HG02588 (cell line): ENCODE measurements at regions not wholly inside any gene's neighbourhood (a gene's known extent, or its start where the extent isn't known, plus 50 kb on each side); places are given as distances from the start of the nearest gene placed in this dataset.

Experiments used
- ATAC-seq: cut with Tn5 transposase; IDR thresholded peaks from one replicate; pipeline ENCODE4 v1.9.1; 2021; ENCODE audit warnings: mild to moderate bottlenecking, moderate library complexity; ENCODE audit not compliant: unreplicated experiment

DNA sequence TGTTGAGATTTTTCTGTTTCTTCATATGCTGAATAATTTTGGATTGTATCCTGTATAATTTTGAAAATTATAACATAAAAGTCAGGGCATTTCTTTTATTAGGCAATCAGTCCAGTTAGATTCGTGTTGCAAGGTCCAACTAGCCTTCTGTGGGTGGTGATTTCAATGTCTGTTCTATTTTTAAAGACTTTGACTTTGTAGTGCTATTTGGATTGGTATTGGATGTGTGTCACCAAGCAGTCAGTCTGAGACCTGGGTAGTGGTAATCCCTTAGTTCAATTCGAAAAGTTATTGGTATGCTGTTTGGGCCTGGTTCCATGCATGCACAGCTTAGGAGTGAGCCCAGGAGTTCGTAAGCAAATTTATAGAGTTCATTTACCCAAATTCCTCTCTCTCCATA is 82.2 kb downstream of the EPDR1 start:
- ATAC-seq = no peak

DNA sequence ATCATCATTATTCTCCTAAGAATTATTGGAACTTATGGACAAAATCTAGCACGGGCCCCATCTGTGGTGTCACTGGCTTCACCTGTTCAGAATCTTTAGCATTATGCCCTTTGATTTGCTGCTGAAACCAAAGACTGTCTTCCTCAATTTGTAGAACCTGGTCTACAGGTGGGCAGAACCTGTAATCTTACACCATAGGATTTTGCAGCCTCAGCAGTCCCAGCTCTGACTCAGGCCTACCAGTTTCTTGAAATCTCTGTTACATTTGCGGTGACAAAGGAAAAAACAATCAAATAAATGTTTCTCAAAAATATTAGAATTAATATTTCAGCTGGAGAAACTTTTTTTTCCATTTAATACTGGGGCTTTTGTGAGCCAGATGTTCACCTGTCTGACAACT is 86.1 kb downstream of the EPDR1 start:
- ATAC-seq = no peak

DNA sequence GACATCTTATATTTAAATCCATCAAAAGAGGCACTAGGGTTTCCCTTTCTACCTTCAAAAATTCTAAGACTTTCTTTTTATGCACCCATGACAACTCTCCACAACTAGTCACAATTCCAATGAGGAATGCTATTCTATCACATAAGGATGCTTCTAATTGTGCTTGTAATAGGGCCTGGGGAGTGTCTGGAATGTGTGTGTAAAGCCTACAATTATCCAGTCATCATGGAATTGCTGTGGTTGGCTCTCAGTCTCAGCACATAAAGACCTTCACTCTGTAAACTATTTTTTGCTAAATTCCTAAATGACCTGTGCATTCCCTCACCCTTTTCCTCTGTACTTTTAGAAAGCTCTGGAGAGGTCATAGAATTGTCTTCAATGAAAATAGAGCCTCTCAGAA is 86.7 kb downstream of the EPDR1 start:
- ATAC-seq = no peak

DNA sequence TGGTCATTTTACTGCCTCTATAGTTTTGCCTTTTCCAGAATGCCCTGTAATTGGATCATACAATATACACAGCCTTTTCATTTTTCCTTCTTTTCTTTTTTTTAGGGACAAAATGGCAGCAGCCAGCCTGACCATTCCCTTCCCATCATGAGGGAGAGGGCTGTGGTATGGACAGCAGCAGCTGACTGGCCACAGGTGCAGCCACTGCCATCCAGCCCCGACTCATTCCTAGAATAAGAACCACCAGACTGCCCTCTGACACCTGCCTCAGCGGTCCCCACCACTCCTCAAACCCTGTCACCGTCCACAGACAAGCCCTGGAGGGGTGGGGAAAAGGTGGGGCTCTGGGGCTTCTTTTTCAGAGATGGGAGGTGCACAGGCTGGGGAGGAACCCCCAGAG is 92.8 kb downstream of the EPDR1 start:
- ATAC-seq = no peak

DNA sequence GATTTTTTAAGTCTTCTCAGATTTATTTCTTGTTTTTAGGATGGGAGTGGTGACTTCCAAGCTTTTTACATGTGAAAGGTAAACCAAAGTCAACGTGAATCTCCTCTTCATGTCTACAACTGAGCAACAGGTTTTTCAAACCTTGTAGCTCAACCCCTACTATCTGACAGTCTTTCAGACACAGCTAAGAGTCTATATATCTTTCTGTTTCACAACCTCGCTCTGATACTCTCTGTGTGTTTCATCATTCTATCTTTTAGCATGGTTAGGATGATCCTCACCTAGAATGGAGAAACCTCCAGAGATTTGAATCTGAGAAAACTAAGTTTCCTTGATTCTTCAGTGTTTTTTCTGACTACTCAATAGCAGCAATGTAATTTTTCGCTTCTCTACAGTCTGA is 96.1 kb downstream of the EPDR1 start:
- ATAC-seq = no peak

DNA sequence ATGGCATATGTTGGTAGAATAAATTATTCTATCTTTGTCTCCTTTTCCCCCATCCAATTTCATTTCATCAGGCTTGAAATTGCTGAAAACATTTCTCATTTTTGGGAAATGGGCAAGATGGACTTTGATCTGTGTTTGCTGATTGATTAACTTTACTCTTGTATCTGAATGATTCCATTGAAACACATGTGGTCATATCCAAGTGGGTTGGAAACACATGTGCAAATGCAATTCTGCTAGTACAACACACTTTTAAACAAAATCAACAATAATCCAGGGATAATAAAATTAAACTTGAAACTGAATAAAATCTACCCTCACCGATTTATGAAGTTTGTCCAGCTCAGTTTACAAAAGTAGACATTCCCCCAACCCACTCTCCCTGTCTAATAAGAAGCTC is 96.9 kb downstream of the EPDR1 start:
- ATAC-seq = no peak

DNA sequence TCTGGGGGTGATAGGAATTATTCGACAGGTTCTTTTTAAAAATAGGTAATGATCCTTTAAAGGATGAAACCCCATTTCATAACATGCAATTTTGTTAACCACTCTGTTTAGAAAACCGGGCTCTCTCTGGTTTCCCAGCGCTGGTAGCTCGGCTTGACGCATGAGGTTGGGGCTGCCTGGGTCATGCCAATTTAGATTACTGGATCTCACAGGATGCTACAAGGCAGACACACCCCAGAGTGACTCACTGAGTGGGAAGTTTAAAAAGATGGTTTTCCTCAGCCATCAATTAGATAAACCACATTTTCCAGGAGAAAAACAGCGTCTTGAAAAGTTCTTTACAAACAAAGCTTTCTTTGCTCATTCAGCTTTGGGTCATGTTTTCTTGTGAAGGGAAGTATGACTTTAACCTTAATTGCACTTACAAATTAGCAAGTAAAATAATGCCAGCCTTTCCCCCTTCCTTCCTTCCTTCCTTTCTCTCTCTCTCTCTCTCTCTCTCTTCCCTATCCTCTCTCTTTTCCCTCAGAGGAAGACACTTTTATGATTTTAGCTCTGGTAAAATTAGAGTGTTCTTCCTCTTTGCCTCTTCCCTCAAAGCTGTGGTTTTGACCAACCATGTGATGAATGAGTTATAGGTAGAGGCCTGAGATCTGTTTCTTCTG is 99.8 kb downstream of the EPDR1 start:
- no peak for ATAC-seq

DNA sequence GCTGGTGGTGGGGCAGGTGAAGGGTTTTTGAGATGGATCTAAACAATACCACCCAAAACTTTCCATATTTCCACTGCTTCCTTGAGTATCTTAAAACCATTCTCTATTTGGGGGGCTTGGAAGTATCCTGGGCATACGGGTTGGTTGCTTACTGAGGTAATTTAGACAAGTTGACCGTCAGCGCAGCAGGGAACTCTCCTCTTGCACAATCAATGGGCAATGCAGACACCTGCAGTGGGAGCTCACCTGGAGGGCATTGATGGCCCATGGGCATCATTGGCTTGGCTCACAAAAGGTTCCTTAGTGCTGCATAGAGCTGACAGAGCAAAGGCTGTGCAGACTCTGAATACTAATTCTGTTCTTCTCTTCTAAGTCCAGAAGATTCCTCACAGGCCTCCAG is 101.5 kb downstream of the EPDR1 start:
- ATAC-seq = no peak

DNA sequence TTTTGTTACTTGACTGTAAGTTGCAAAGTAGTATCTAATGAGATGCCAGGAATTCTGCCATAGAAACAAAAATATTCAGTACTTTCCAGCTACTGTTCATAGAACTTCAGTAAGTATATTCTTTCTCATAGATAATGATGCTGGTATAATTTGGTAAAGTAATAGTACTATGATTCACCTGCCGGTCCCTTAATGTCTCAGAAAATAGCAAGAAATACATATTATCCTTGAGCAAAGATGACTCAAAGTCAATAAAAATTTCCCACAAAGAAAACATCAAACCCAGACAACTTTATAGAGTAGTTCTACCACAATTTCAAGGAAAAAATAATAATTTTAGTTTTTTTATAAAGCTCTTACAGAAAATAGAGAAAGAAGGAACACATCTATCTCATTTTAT is 105.4 kb downstream of the EPDR1 start:
- no peak for ATAC-seq

DNA sequence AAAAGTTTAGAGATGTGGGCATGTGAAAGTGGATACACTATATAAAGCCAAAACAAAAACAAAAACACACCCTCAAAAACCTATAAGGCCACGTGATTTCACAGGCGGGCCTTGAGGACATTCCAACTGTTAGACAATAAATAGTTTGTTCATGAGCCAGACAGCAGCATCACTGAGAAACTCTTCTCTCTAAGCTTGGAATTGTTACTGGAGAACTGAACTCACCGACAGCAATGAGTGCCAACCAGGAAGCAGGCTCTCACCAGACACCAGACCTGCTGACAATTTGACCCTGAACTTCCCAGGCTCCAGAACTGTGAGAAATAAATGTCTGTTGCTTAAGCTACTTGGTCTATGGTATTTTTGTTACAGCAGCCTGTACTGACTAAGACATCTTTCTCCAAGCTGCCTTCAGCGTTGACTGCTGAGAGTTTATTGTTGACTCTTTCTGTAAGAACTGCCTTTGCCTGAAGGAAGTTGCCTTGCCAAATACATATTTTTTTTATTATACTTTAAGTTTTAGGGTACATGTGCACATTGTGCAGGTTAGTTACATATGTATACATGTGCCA is 107.5 kb downstream of the EPDR1 start:
- no peak for ATAC-seq

DNA sequence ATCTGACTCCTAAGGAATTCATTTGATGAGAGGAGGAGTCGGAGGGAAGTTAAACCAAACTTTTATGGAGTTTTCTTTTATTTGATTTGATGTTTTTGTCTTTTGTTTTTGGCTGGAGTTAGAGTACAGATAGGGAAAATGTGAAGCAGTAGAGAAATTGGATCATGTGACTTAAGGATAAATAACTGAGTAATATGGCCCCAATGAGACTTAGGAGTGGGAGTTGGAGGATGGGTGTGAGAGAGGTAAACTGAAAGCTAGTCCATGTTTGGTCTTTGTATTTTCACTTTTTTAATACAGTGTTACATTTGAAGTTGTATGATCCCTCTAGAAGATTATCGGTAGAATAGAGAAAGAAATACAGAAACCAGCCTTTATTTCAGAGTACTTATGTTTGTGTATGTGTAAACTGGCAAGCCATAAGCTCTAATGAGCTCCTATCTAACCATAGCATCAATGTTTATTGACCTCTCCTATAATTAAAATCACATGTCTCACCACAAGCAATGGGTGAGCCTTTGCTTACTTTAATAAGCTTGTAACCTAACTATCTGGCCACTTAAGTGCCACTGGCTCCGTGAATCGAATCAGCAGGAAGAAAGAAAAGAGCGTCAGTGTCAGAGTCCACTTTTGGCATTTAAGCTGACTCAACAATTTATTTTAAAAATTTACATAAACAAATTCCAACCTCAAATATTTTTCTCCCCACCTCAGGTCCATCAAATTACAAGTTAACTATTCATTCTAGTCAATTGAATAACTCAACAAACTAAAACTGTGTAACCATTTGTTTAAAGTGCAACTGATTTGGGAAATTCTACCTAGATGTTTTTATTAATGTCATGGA is 113.8 kb downstream of the EPDR1 start:
- ATAC-seq = no peak

DNA sequence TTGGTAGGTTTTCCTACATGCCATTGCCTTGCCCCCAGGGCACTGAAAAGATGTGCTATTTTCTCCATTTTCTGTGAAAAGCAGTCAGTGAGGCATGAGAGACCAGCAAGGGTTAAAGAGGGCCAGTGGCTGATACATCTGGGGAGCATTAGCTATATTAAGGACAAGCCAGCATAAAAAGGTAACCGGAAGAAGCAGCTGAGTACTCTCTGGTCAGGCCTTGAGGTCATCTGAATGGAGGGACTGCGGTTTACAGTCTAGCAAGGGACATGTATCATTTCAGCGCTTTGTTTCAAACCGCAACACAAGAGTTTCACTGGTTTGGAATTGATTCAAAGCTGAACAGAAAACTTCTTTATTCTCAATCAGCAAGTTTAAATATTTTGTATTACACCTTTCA is 120.4 kb downstream of the EPDR1 start:
- ATAC-seq = no peak

DNA sequence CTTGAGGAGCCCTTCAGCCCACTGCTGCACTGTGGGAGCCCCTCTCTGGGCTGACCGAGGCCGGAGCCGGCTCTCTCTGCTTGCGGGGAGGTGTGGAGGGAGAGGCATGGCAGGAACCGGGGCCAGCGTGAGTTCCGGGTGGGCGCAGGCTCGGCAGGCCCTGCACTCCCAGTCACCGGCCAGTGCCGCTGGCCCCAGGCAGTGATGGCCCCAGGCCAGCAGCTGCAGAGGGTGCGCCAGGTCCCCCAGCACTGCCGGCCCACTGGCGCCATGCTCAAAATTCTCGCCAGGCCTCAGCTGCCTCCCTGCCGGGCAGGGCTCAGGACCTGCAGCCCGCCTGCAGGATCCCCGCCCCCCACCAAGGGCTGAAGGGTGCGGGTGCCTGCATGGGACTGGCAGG is 128.4 kb upstream of the STARD3NL start:
- ATAC-seq = no peak

DNA sequence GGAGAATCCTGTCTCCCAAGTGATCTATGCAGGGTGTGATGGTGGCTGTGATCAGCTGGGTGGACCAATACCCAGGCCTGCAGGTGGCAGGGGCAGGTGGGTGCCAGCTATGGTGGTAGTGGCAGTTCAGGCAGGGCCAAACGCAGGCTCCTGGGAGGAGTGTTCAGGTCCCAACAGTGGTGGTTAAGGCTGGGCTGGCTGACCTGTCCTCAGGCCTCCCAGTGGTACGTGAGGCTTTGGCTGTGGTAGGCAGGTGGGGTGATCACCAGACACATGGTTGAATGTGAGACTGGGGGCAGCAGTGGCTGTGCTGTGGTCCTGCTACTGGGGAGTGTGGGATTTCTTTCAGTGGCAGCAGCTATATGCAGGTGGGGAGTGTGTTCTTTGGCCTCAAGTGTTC is 126.7 kb upstream of the STARD3NL start:
- ATAC-seq = no peak

DNA sequence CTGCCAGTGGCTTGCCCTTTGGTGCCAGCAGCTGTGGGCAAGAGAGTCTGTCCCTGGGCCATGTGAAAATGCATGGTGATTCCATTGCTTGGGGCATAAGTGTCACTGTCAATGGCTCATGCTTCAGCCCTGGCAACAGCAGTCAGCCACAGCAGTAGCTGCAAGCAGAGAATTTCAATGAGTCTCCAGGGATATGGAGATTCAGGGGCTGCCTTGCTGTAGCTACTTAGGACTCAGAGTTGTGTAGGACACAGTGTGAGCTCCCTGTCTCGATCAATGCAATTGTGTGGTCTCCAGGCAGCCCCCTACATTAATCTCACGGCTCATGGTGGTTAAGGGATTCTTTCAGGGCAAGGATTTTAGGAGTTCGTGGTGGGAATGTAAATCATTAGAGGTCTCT is 126.3 kb upstream of the STARD3NL start:
- no peak for ATAC-seq

DNA sequence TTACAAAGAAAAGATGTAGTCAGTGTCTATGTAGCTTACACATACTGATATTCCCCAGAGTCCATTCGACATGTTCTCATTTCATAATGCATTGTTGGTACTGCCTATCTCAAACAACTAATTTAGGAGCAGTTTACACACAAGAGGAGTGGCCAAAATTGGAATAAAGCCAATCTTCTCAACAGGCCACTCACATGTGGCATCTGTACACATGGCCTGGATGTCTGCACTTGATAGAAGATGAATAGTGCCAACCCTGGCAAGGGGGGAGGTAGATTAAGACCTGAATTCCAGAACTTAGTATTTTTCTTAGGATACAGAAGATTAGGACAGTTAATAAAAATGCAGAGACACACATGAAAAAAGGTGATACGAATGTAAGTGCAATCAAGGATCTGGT is 125.3 kb upstream of the STARD3NL start:
- no peak for ATAC-seq

DNA sequence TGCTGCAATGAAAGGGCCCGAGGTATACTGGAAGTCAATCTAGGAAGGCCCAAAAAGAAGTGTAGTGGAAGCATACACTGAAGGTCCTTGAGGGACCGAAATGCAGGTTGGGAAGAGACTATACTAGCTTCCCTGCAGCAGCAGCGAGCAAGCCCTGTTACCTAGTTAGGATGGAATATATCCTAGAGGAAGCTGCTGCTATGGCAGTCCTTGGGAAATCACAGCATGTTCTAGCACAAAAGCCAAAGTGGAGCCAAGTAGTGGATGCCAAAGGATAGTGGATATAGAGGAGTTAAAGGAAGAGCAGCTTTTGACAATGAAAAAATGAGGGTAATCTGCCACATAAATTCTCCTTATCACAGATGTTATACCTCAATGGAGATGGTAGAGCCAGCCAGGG is 123.8 kb upstream of the STARD3NL start:
- ATAC-seq = no peak

DNA sequence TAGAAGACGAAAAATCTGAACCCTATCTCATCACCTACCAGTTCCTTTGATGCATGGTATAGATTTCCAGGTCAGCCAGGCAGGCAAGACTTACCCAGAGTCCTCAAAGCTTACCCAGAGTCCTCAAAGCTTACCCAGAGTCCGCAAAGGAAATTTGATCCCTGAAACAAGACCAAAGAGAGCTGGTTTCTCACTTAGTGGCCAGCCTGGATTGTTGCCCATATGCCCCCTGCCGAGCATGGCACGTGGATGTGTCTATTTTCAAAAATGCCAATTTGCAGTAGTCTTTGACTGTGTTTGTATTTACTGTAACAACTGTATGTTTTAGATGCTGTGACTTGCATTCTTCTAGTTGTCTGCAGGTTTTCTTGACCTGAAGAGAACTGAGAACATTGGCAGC is 120.2 kb upstream of the STARD3NL start:
- ATAC-seq = no peak

DNA sequence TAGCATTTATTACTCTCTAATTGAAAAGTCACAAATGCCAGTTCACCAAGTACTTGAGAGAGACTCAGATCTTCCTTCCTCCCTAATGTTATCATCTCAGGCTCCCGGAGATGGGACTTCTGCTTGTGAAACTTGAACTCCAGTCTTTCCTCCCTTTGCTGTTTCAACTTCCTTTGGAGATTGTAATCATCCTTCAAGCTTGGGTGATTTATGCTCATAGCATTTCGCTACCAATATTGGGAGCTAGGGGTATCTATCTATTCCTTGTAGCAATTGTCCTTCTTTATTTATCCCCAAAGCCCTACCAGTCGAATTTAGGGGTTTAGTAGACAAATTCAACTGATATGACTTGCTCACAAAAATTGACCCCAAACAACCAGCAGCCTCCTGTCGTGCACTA is 117.9 kb upstream of the STARD3NL start:
- no peak for ATAC-seq

DNA sequence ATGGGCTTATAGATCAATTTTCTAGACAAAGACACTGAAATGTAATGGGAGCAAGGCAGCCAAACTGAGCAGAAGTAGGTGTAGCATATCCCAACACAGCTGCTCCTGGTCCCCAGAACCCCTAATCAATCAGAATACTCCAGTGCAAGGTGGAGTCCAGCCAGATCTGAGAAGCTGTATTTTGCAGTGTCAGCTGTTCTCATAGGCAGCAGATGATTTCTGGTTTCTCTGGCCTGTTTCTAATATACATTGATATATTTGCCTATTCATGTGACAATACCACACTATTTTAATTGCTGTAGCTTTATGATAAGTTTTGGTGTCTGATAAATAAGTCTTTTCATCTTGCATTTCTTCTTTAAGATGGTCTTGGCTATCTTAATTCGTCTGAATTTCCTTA is 117.4 kb upstream of the STARD3NL start:
- ATAC-seq = no peak

DNA sequence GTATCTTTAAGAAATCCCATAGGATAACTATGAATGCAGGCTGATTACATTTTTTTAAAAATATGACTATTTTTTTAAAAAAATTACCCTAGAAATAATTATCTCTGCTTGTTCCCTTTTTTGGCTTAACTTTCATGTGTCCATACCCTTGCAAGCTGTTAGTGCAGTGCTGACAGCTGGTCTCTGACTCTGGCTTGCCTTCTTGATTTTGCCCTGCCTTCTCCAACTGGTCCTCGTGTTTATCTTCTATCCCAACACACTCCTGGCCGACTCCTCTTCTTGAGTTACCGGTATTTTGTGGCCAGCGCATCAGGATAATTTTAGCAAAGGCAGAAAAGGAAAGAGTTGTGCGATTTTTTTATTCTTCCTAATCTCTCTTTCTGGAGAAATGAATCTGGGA is 111.7 kb upstream of the STARD3NL start:
- no peak for ATAC-seq

DNA sequence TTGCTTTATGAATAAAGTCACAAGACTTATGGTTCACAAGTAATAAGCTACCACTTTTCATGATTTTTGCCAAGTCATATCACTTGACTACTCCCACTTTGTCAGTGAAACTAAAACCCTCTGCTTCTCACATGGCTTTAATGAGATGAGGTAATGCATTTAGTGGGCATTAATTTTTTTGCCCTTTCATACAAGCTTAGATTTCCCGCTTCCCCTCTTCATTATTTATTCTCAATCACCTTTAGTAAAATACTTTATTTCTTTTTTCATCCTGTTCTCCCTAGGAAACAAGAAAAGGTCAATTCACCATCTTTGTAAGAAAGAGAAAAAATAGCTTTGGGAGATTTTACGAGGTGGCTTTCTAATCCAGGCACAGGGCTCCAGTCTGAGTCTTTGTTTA is 109.6 kb upstream of the STARD3NL start:
- ATAC-seq = no peak
